Astrocyte (in vitro differentiated cells and primary cell): ENCODE measurements at regions not wholly inside any gene's neighbourhood (a gene's known extent, or its start where the extent isn't known, plus 50 kb on each side); places are given as distances from the start of the nearest gene placed in this dataset.

Experiments used
- DNase-seq: peaks from one replicate; pipeline ENCODE4 v3.0.0-alpha.2; 2010; ENCODE audit warnings: low read depth
- FAIRE-seq: peaks from 2 replicates; lab custom pipeline; 2011; peaks lifted over from hg19 to GRCh38; lab: Jason Lieb, UNC
- H2AFZ ChIP-seq: 2 replicates; pipeline ENCODE4 v1.6.0; 2012; ENCODE audit warnings: low read depth, low read length, inconsistent platforms
- H3K27ac ChIP-seq: 2 replicates; pipeline ENCODE4 v1.5.1; 2011; ENCODE audit warnings: low read depth, low read length, inconsistent platforms
- H3K27me3 ChIP-seq: 2 replicates; pipeline ENCODE4 v1.6.0; 2011; ENCODE audit warnings: low read length, inconsistent platforms; ENCODE audit not compliant: insufficient read depth
- H3K36me3 ChIP-seq: 2 replicates; pipeline ENCODE4 v1.5.1; 2011; ENCODE audit warnings: low read length, inconsistent platforms; ENCODE audit not compliant: insufficient read depth
- H3K4me1 ChIP-seq: 2 replicates; pipeline ENCODE4 v1.5.1; 2011; ENCODE audit warnings: low read length, inconsistent platforms; ENCODE audit not compliant: insufficient read depth
- H3K4me2 ChIP-seq: 2 replicates; pipeline ENCODE4 v1.6.0; 2012; ENCODE audit warnings: low read length, inconsistent platforms
- H3K4me3 ChIP-seq: 2 replicates; pipeline ENCODE4 v1.5.1; 2011; ENCODE audit warnings: low read depth, mild to moderate bottlenecking, low read length, inconsistent platforms; ENCODE audit not compliant: insufficient read depth
- H3K79me2 ChIP-seq: 2 replicates; pipeline ENCODE4 v1.6.0; 2012; ENCODE audit warnings: mild to moderate bottlenecking, low read length, inconsistent platforms; ENCODE audit not compliant: insufficient read depth
- H3K9ac ChIP-seq: 2 replicates; pipeline ENCODE4 v1.6.0; 2012; ENCODE audit warnings: mild to moderate bottlenecking, low read length, inconsistent platforms
- H3K9me3 ChIP-seq: 2 replicates; pipeline ENCODE4 v1.5.1; 2012; ENCODE audit warnings: low read depth, mild to moderate bottlenecking, low read length, inconsistent platforms; ENCODE audit not compliant: insufficient read depth
- H4K20me1 ChIP-seq: 2 replicates; pipeline ENCODE4 v1.6.0; 2012; ENCODE audit warnings: low read length, inconsistent platforms; ENCODE audit not compliant: insufficient read depth
- H3K27ac Mint-ChIP-seq: one replicate; pipeline ENCODE4 v1.8.0; 2021; ENCODE audit warnings: mild to moderate bottlenecking, mixed read lengths; ENCODE audit not compliant: unreplicated experiment
- H3K27me3 Mint-ChIP-seq: one replicate; pipeline ENCODE4 v1.8.0; 2021; ENCODE audit warnings: low read depth, mixed read lengths; ENCODE audit not compliant: unreplicated experiment
- H3K36me3 Mint-ChIP-seq: one replicate; pipeline ENCODE4 v1.8.0; 2021; ENCODE audit warnings: low read depth, mixed read lengths; ENCODE audit not compliant: unreplicated experiment
- H3K4me1 Mint-ChIP-seq: one replicate; pipeline ENCODE4 v1.8.0; 2021; ENCODE audit warnings: low read depth, mixed read lengths; ENCODE audit not compliant: unreplicated experiment
- H3K4me3 Mint-ChIP-seq: one replicate; pipeline ENCODE4 v1.8.0; 2021; ENCODE audit warnings: mild to moderate bottlenecking, moderate library complexity, mixed read lengths; ENCODE audit not compliant: unreplicated experiment
- H3K9me3 Mint-ChIP-seq: one replicate; pipeline ENCODE4 v1.8.0; 2021; ENCODE audit warnings: mild to moderate bottlenecking, mixed read lengths; ENCODE audit not compliant: unreplicated experiment
- CTCF ChIP-seq: IDR thresholded peaks from 2 replicates; pipeline ENCODE4 v1.5.1; 2011; ENCODE audit warnings: low read depth, mild to moderate bottlenecking, inconsistent platforms, low read length, moderate library complexity; ENCODE audit not compliant: insufficient read depth
- EZH2 ChIP-seq: IDR thresholded peaks from 2 replicates; pipeline ENCODE4 v1.6.1; 2012; ENCODE audit warnings: mild to moderate bottlenecking, low read length, inconsistent platforms; ENCODE audit not compliant: insufficient read depth

GRCh38 chr10:6907877-6908530, 327.9 kb upstream of the PRKCQ start:
- DNase-seq (no peak), FAIRE-seq (no peak)
- Histone ChIP-seq H3K4me1 (no peaks in the 10 kb centered on the region), H3K4me3 (no peak overlapping the region), H2AFZ (no peak overlapping the region), H3K27ac (no peak overlapping the region), H3K9ac (no peak overlapping the region), H3K27me3 (no peaks in the 10 kb centered on the region), H3K79me2 (no peaks in the 10 kb centered on the region), H4K20me1 (no peaks in the 10 kb centered on the region), H3K4me2 (no peak overlapping the region), H3K9me3 (peaks cover 6% of the 10 kb centered on the region), H3K36me3 (no peaks in the 10 kb centered on the region)
- Mint-ChIP-seq H3K9me3 (peaks cover 5% of the 10 kb centered on the region), H3K36me3 (no peaks in the 10 kb centered on the region), H3K27ac (no peak overlapping the region), H3K27me3 (no peaks in the 10 kb centered on the region), H3K4me1 (no peaks in the 10 kb centered on the region), H3K4me3 (no peak overlapping the region)
- TF ChIP-seq CTCF (no peak), EZH2 (no peak)

- H3K27me3 ChIP-seq: no peaks in the 10 kb centered on the region
- no peaks in the 10 kb centered on the region for H3K4me1 ChIP-seq
- Mint-ChIP-seq H3K9me3 (no peaks in the 10 kb centered on the region), H3K36me3 (no peaks in the 10 kb centered on the region), H3K4me1 (no peaks in the 10 kb centered on the region), H3K27me3 (peaks cover 2% of the 10 kb centered on the region), H3K4me3 (no peak overlapping the region), H3K27ac (no peak overlapping the region)
- no peak overlapping the region for H3K9ac ChIP-seq
- no peaks in the 10 kb centered on the region for H3K9me3 ChIP-seq
- no peak overlapping the region for H2AFZ ChIP-seq
- H3K4me2 ChIP-seq: no peak overlapping the region
- TF ChIP-seq CTCF (no peak), EZH2 (no peak)
- DNase-seq (no peak), FAIRE-seq (peak; percentile 58)
- H3K4me3 ChIP-seq: no peak overlapping the region
- no peaks in the 10 kb centered on the region for H3K79me2 ChIP-seq
- no peaks in the 10 kb centered on the region for H4K20me1 ChIP-seq
- H3K27ac ChIP-seq: no peak overlapping the region
- H3K36me3 ChIP-seq: no peaks in the 10 kb centered on the region
These were observed 314.3 kb upstream of the PRKCQ start for GRCh38 chr10:6894405-6894804.

DNA sequence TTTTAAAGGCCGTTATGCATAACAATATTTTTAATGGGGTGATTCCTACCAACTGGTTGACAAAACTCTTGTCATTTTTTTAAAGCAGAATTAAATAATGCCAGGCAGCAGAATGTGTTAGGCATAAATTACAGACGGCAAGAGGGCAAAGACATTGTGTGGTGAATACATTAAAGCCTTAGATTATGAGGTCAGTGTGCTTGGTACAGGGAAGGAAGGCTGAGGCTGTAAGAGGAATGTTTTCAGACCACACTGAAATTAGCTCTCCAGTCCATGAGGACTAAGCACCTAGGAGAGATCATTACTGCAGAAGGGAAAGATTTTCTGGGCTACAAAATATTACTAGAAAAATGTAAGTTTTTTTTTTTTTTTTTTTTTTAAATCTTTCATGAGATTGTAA, 312.8 kb upstream of the PRKCQ start:
- no peaks in the 10 kb centered on the region for H3K36me3 ChIP-seq
- DNase-seq: no peak
- no peaks in the 10 kb centered on the region for H3K4me1 ChIP-seq
- no peaks in the 10 kb centered on the region for H3K4me1 Mint-ChIP-seq
- no peaks in the 10 kb centered on the region for H3K36me3 Mint-ChIP-seq
- no peak overlapping the region for H3K27ac Mint-ChIP-seq
- TF ChIP-seq CTCF (no peak), EZH2 (no peak)
- H3K4me3 ChIP-seq: no peak overlapping the region
- H2AFZ ChIP-seq: no peak overlapping the region
- no peaks in the 10 kb centered on the region for H3K79me2 ChIP-seq
- FAIRE-seq: no peak
- no peaks in the 10 kb centered on the region for H4K20me1 ChIP-seq
- H3K4me2 ChIP-seq: no peak overlapping the region
- H3K4me3 Mint-ChIP-seq: no peak overlapping the region
- H3K9me3 ChIP-seq: no peaks in the 10 kb centered on the region
- no peak overlapping the region for H3K27ac ChIP-seq
- no peak overlapping the region for H3K9ac ChIP-seq
- H3K27me3 ChIP-seq: no peaks in the 10 kb centered on the region
- no peaks in the 10 kb centered on the region for H3K9me3 Mint-ChIP-seq
- peaks cover 2% of the 10 kb centered on the region for H3K27me3 Mint-ChIP-seq
